Cardiac muscle cell (in vitro differentiated cells and primary cell): ENCODE measurements at regions not wholly inside any gene's neighbourhood (a gene's known extent, or its start where the extent isn't known, plus 50 kb on each side); places are given as distances from the start of the nearest gene placed in this dataset.

Source experiments
- DNase-seq, 2 donors: peaks; one replicate each; pipeline versions ENCODE4 v3.0.0 to v3.0.0-alpha.2; 2010 to 2017; ENCODE audit warnings: low read depth in 1 of 2, low spot score in 1 of 2
- H3K27ac ChIP-seq: fragments of 200-600 bp; sonication (generic); 2 replicates; pipeline ENCODE4 v1.5.1; 2016
- H3K27me3 ChIP-seq: fragments of 200-600 bp; sonication (generic); 2 replicates; pipeline ENCODE4 v1.6.0; 2016; ENCODE audit warnings: control low read depth
- H3K36me3 ChIP-seq: fragments of 200-600 bp; sonication (generic); 2 replicates; pipeline ENCODE4 v1.5.1; 2016; ENCODE audit warnings: control low read depth
- H3K4me1 ChIP-seq: fragments of 200-600 bp; sonication (generic); 2 replicates; pipeline ENCODE4 v1.8.1; 2017; ENCODE audit warnings: low read depth, mild to moderate bottlenecking, mixed run types
- H3K4me3 ChIP-seq: fragments of 200-600 bp; sonication (generic); 2 replicates; pipeline ENCODE4 v1.5.1; 2016; ENCODE audit warnings: mild to moderate bottlenecking
- H3K9me3 ChIP-seq: fragments of 200-600 bp; sonication (generic); 2 replicates; pipeline ENCODE4 v1.5.1; 2017; ENCODE audit warnings: low read depth, mild to moderate bottlenecking, control low read depth
- TF ChIP-seq, protein P1 (sequence below): IDR thresholded peaks from 2 replicates; pipeline ENCODE4 v1.5.1; 2012; ENCODE audit warnings: low read depth, mild to moderate bottlenecking, low read length

GRCh38 chr14:65933400-65934069, 521.0 kb downstream of the FUT8 start:
- H3K27me3 ChIP-seq = no peaks in the 10 kb centered on the region
- H3K36me3 ChIP-seq = no peaks in the 10 kb centered on the region
- no peak overlapping the region for H3K27ac ChIP-seq
- DNase-seq = peak in 1 of 2 donors; percentile 37
- H3K4me3 ChIP-seq = no peak overlapping the region
- TF ChIP-seq, protein P1, sequence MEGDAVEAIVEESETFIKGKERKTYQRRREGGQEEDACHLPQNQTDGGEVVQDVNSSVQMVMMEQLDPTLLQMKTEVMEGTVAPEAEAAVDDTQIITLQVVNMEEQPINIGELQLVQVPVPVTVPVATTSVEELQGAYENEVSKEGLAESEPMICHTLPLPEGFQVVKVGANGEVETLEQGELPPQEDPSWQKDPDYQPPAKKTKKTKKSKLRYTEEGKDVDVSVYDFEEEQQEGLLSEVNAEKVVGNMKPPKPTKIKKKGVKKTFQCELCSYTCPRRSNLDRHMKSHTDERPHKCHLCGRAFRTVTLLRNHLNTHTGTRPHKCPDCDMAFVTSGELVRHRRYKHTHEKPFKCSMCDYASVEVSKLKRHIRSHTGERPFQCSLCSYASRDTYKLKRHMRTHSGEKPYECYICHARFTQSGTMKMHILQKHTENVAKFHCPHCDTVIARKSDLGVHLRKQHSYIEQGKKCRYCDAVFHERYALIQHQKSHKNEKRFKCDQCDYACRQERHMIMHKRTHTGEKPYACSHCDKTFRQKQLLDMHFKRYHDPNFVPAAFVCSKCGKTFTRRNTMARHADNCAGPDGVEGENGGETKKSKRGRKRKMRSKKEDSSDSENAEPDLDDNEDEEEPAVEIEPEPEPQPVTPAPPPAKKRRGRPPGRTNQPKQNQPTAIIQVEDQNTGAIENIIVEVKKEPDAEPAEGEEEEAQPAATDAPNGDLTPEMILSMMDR = no peak
- no peaks in the 10 kb centered on the region for H3K4me1 ChIP-seq
- H3K9me3 ChIP-seq = no peaks in the 10 kb centered on the region

- H3K9me3 ChIP-seq = no peaks in the 10 kb centered on the region
- no peaks in the 10 kb centered on the region for H3K4me1 ChIP-seq
- H3K27ac ChIP-seq = no peak overlapping the region
- no peaks in the 10 kb centered on the region for H3K36me3 ChIP-seq
- DNase-seq = no peak
- TF ChIP-seq, protein P1 = no peak
- H3K27me3 ChIP-seq = no peaks in the 10 kb centered on the region
- H3K4me3 ChIP-seq = no peak overlapping the region
These were observed 521.5 kb downstream of the FUT8 start for GRCh38 chr14:65934070-65934435.

- H3K27me3 ChIP-seq = no peaks in the 10 kb centered on the region
- no peaks in the 10 kb centered on the region for H3K9me3 ChIP-seq
- no peak for DNase-seq
- TF ChIP-seq, protein P1 = no peak
- no peak overlapping the region for H3K4me3 ChIP-seq
- no peaks in the 10 kb centered on the region for H3K36me3 ChIP-seq
- no peak overlapping the region for H3K27ac ChIP-seq
- H3K4me1 ChIP-seq = no peaks in the 10 kb centered on the region
These were observed 523.9 kb downstream of the FUT8 start for GRCh38 chr14:65936342-65936975.

DNA sequence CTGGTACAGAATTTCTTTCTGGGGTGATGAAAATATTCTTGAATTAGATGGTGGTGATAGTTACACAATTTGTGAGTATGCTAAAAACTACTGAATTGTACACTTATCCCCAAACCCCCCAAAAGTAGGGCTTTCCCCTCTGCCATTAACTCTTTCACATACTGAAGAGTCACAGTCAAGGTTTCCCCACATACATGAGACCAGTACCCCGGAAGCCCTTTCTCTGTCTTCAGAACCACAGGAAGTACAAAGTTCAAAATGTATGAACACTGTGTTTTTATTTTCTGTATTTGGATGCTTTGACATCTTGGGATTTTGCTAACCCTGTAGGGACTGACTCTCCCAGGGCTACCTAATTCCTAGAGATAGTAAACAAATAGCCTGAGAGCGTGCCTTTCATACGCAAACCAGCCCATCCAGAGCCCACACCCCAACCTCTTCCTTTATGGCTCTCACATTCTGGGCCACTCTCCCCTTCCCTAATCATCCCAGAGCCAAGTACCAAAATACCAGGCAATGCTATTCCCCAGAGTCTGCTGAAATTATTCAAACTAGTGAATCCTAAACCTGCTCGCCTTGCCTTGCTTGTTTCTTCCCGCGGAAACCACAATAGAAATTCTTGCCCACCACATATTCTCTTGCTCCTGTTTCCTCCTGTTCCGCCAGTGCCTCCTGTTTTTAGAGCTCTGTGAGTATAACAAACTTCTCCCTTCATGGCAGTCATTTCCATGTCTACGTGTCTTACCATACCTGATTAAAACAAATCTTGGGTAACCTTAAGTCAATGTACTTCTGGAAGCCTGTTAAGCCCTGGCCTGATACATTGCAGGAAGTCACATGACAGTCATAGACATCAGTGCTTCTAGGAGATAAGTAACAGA, 524.8 kb downstream of the FUT8 start:
- no peak overlapping the region for H3K27ac ChIP-seq
- DNase-seq = no peak
- no peaks in the 10 kb centered on the region for H3K4me1 ChIP-seq
- no peaks in the 10 kb centered on the region for H3K36me3 ChIP-seq
- no peaks in the 10 kb centered on the region for H3K9me3 ChIP-seq
- TF ChIP-seq, protein P1 = no peak
- no peak overlapping the region for H3K4me3 ChIP-seq
- H3K27me3 ChIP-seq = no peaks in the 10 kb centered on the region

DNA sequence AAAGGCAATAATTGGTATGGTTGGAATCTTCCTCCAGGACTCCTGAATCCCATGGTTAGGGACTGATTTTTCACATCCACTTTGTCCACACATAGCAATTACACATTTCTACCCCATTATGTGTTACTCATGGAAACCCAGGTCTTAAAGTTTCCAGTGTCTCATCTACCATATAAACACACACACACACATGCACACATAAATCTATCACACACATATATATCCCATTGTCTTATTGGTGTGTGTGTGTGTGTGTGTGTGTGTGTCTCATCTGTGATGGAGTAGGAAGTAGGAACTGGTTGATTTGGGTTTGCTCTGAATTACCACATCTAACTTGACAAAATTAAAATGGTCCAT, 525.4 kb downstream of the FUT8 start:
- no peaks in the 10 kb centered on the region for H3K4me1 ChIP-seq
- H3K27ac ChIP-seq = no peak overlapping the region

More for the DNA sequence above, 525.4 kb downstream of the FUT8 start:
- TF ChIP-seq, protein P1 = no peak
- Histone ChIP-seq H3K4me3 (no peak overlapping the region), H3K27me3 (no peaks in the 10 kb centered on the region), H3K36me3 (no peaks in the 10 kb centered on the region), H3K9me3 (no peaks in the 10 kb centered on the region)
- no peak for DNase-seq
